Activated CD4-positive, alpha-beta T cell treated with anti-CD3 and anti-CD28 coated beads, Interleukin-2, amount 50 U/mL, for 48 hours (primary cell): ENCODE measurements at regions not wholly inside any gene's neighbourhood (a gene's known extent, or its start where the extent isn't known, plus 50 kb on each side); places are given as distances from the start of the nearest gene placed in this dataset.
"Not testable (repeated sequence)": the region's sequence is repeated elsewhere in the genome, so short reads cannot be mapped to it uniquely, and the experiment has no call there.

Source experiments
- DNase-seq, 2 experiments: peaks; one replicate each; pipeline ENCODE4 v3.0.0-alpha.2; 2020

GRCh38 chr1:198408716-198409115 is 131.8 kb downstream of the ATP6V1G3 start:
- DNase-seq = no peak

GRCh38 chr1:198404632-198405031 is 135.8 kb downstream of the ATP6V1G3 start:
- DNase-seq = not testable (repeated sequence)

GRCh38 chr1:198400063-198400462 is 140.4 kb downstream of the ATP6V1G3 start:
- DNase-seq = no peak

- DNase-seq = no peak
These were observed 141.0 kb downstream of the ATP6V1G3 start for GRCh38 chr1:198399452-198399851.

GRCh38 chr1:198397208-198397808 is 143.2 kb downstream of the ATP6V1G3 start:
- DNase-seq = no peak

GRCh38 chr1:198391393-198392020 is 149.0 kb downstream of the ATP6V1G3 start:
- no peak for DNase-seq

- no peak for DNase-seq
These were observed 152.9 kb downstream of the ATP6V1G3 start for GRCh38 chr1:198387587-198387986.

GRCh38 chr1:198380275-198380674 is 160.2 kb downstream of the ATP6V1G3 start:
- no peak for DNase-seq

GRCh38 chr1:198377702-198378101 is 162.8 kb downstream of the ATP6V1G3 start:
- DNase-seq = no peak

GRCh38 chr1:198374288-198374687 is 166.2 kb downstream of the ATP6V1G3 start:
- no peak for DNase-seq

GRCh38 chr1:198373376-198373775 is 167.1 kb downstream of the ATP6V1G3 start:
- no peak for DNase-seq
